ENCODE measurements at regions not wholly inside any gene's neighbourhood (a gene's known extent, or its start where the extent isn't known, plus 50 kb on each side); places are given as distances from the start of the nearest gene placed in this dataset.

GRCh38 chr5:101917166-101917565 is 378.9 kb downstream of the SLCO4C1 start:
- TF ChIP-seq YY1 (IDR thresholded peaks at IDR 0.05; ENCODE audit: insufficient read depth, insufficient read length) (no peak), ZNF274 (IDR thresholded peaks at IDR 0.05; ENCODE audit: low read depth, low read length) (no peak)
